Mucosa of descending colon (tissue), 3 donors: ENCODE measurements at regions not wholly inside any gene's neighbourhood (a gene's known extent, or its start where the extent isn't known, plus 50 kb on each side); places are given as distances from the start of the nearest gene placed in this dataset.

Experiments used
- ATAC-seq: fragments of 200-7000 bp; cut with Tn5 transposase; one replicate; pipeline ENCODE4 v1.9.1; 2020; ENCODE audit warnings: mild to moderate bottlenecking, moderate library complexity
- DNase-seq, 3 donors: peaks; one replicate each; pipeline ENCODE4 v3.0.0-alpha.2; 2020
- H3K36me3 ChIP-seq: fragments of 200-600 bp; one replicate; pipeline ENCODE4 v1.8.0; 2021; ENCODE audit warnings: low read depth, mild to moderate bottlenecking
- H3K4me1 ChIP-seq: fragments of 200-600 bp; one replicate; pipeline ENCODE4 v1.8.0; 2021; ENCODE audit warnings: low read depth, mild to moderate bottlenecking
- H3K4me3 ChIP-seq: fragments of 200-600 bp; one replicate; pipeline ENCODE4 v1.8.0; 2021; ENCODE audit warnings: mild to moderate bottlenecking
- H3K9me3 ChIP-seq: fragments of 200-600 bp; one replicate; pipeline ENCODE4 v1.8.0; 2021; ENCODE audit warnings: mild to moderate bottlenecking
- CTCF ChIP-seq: fragments of 200-600 bp; IDR thresholded peaks from one replicate; pipeline ENCODE4 v1.8.0; 2022; ENCODE audit warnings: antibody characterized with exemption, mild to moderate bottlenecking
- intact Hi-C, 2 donors: fragments of 100-400 bp; cut with DNase I in 1 of 2; cut with micrococcal nuclease in 1 of 2; formaldehyde crosslinking; loops; one replicate each; pipeline versions ENCODE4 v1.11.0 to v1.11.1; 2022; cut with DNase I, micrococcal nuclease
- donor health status: DM: no; HTN: no; CAD: no; lungs with moderate emphysema.
- donor health status: DM: no; HTN: no; CAD: no.
- donor health status: DM: no; HTN: yes; CAD: no.

GRCh38 chr9:23278561-23278960, 547.5 kb downstream of the ELAVL2 start:
- intact Hi-C loops, result no loop called here
- ATAC-seq, result no peak
- no peak for TF ChIP-seq CTCF

DNA sequence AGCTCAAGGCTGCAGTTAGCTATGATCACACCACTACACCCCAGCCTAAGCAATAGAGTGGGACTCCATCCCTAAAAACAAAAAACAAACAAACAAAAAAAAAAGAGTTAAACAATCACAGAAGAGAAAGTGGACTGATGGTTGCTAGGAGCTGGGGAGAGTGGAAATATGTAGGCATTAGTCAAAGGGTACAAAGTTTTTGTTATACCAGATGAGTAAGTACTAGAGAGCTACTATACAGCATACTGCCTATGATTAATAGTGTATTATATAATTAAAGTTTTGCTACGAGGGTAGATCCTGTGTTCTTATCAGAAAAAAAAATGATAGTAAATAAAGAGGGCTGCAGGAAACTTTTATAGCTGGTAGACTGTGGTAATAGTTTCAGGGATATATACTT, 538.6 kb downstream of the ELAVL2 start:
- no peaks in the 10 kb centered on the region for H3K36me3 ChIP-seq
- H3K9me3 ChIP-seq, result no peaks in the 10 kb centered on the region
- H3K4me3 ChIP-seq, result no peak overlapping the region
- H3K4me1 ChIP-seq, result no peaks in the 10 kb centered on the region
- TF ChIP-seq CTCF, result no peak
- intact Hi-C loops, result no loop called here
- no peak for DNase-seq
- no peak for ATAC-seq

More at GRCh38 chr9:23278561-23278960, 547.5 kb downstream of the ELAVL2 start:
- Histone ChIP-seq H3K36me3 (no peaks in the 10 kb centered on the region), H3K9me3 (no peaks in the 10 kb centered on the region), H3K4me1 (no peaks in the 10 kb centered on the region), H3K4me3 (no peak overlapping the region)
- no peak for DNase-seq

- ATAC-seq, result no peak
- Histone ChIP-seq H3K36me3 (no peaks in the 10 kb centered on the region), H3K4me3 (no peak overlapping the region), H3K4me1 (no peaks in the 10 kb centered on the region), H3K9me3 (no peaks in the 10 kb centered on the region)
- intact Hi-C loops, result no loop called here
- TF ChIP-seq CTCF, result no peak
- DNase-seq, result no peak
These were observed 537.5 kb downstream of the ELAVL2 start for GRCh38 chr9:23288545-23288944.

DNA sequence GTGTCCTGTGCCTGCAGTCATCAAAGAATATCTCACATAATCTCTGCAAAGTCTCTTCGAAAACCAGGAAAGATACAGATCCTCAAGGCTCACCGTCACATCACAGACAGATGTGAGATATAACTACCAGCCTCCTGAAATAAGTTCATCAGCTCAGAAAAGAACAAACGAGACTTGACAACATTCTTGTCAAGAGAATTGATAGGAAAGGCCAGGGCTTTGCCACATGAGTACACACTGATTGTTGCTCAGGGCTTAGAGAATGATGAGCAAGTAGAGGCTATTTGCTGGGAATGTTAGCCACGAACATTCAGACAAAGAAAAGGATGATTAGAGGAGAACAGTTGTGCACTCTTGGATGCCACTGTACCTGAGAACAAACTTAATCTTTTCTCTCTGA, 535.1 kb downstream of the ELAVL2 start:
- Histone ChIP-seq H3K4me3 (no peak overlapping the region), H3K9me3 (no peaks in the 10 kb centered on the region), H3K36me3 (no peaks in the 10 kb centered on the region), H3K4me1 (no peaks in the 10 kb centered on the region)
- no peak for TF ChIP-seq CTCF
- intact Hi-C loops, result no loop called here
- ATAC-seq, result no peak
- DNase-seq, result no peak

DNA sequence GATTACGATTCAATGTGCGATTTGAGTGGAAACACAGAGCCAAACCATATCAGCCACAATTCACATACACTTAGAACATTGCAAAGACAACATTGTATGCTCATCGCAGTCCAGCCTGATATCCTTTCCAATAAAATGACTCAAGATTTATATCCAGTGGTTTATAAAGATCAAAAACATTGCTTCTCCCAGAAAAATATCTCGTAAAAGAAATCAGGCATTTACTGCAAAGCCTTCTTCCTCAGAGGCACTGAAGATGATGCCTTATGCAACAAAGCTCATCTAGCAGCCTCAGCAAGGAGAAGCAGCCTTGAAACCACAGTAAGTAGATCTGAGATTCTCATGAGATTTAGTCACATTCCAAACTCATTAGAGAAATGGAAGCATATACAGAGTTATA, 523.8 kb downstream of the ELAVL2 start:
- TF ChIP-seq CTCF, result no peak
- H3K4me3 ChIP-seq, result no peak overlapping the region
- ATAC-seq (no peak), DNase-seq (no peak)
- no peaks in the 10 kb centered on the region for H3K36me3 ChIP-seq
- intact Hi-C loops, result loop anchor here in 1 of 2 donors (10.0 kb wide), 1 partner anchor 57 kb away; no protein-coding TSS in a partner anchor
- no peaks in the 10 kb centered on the region for H3K4me1 ChIP-seq
- no peaks in the 10 kb centered on the region for H3K9me3 ChIP-seq

DNA sequence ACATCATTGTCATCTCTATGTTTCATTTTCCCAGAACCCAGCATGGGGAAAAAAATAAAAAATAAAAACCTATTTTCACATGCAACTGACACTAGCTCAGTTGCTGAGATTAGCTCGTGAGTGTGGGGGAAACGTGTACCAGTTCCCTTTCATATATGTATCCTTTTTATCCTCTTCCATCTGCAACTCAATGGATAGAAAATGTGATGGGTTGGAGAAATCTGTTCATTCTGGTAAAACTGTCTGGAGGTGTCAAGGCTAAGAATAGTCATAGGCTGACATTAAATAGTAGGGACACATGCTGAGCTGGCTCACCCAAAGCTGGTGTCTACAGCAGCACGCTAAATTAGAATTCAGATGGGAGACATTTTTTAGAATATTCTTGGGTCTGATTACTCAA, 519.3 kb downstream of the ELAVL2 start:
- no peaks in the 10 kb centered on the region for H3K36me3 ChIP-seq
- no peaks in the 10 kb centered on the region for H3K4me1 ChIP-seq
- TF ChIP-seq CTCF, result no peak
- ATAC-seq (no peak), DNase-seq (no peak)
- intact Hi-C loops, result loop anchor here in 1 of 2 donors (10.0 kb wide), 1 partner anchor 62 kb away; no protein-coding TSS in a partner anchor
- no peaks in the 10 kb centered on the region for H3K9me3 ChIP-seq
- no peak overlapping the region for H3K4me3 ChIP-seq
